Esophagus squamous epithelium (tissue), 5 donors: ENCODE measurements at regions not wholly inside any gene's neighbourhood (a gene's known extent, or its start where the extent isn't known, plus 50 kb on each side); places are given as distances from the start of the nearest gene placed in this dataset.

Source experiments
- DNase-seq: peaks from one replicate; lab custom pipeline; 2025; lab: John Stamatoyannopoulos, UW
- H3K27ac ChIP-seq, 4 donors: fragments of 200-600 bp; sonication (generic); one replicate each; pipeline ENCODE4 v1.5.1; 2016 to 2019; ENCODE audit warnings: mild to moderate bottlenecking in 1 of 4
- H3K27me3 ChIP-seq, 4 donors: fragments of 200-600 bp; sonication (generic); 1 replicate in 3 of 4; 2 replicates in 1 of 4; pipeline versions ENCODE4 v1.5.1 to v1.6.0; 2017 to 2021; ENCODE audit warnings: antibody characterized with exemption in 1 of 4
- H3K36me3 ChIP-seq, 3 donors: fragments of 200-600 bp; sonication (generic); one replicate each; pipeline ENCODE4 v1.5.1; 2016 to 2019
- H3K4me1 ChIP-seq, 3 donors: fragments of 200-600 bp; sonication (generic); one replicate each; pipeline ENCODE4 v1.5.1; 2017 to 2019
- H3K4me3 ChIP-seq, 4 donors: fragments of 200-600 bp; sonication (generic); 1 replicate in 3 of 4; 2 replicates in 1 of 4; pipeline ENCODE4 v1.5.1; 2016 to 2019; ENCODE audit warnings: mild to moderate bottlenecking in 2 of 4, moderate library complexity in 1 of 4
- H3K9me3 ChIP-seq, 3 donors: fragments of 200-600 bp; sonication (generic); one replicate each; pipeline ENCODE4 v1.5.1; 2016 to 2019
- CTCF ChIP-seq, 6 experiments: fragments of 450-650 bp in 4 of 6; fragments of 200-600 bp in 2 of 6; sonication (generic) in 2 of 6; IDR thresholded peaks; one replicate each; pipeline ENCODE4 v1.5.1; 2016 to 2019; ENCODE audit warnings: antibody characterized with exemption in 6 of 6, mild to moderate bottlenecking in 4 of 6, moderate library complexity in 4 of 6
- POLR2A ChIP-seq, 4 donors: fragments of 450-650 bp; IDR thresholded peaks; one replicate each; pipeline ENCODE4 v1.6.1; 2017; ENCODE audit warnings: antibody characterized with exemption in 4 of 4, mild to moderate bottlenecking in 4 of 4, moderate library complexity in 3 of 4
- WGBS, 2 donors: methylation state at CpG; one replicate each; pipeline ENCODE4 v1.1.5; 2018; 5-methylcytosine and 5-hydroxymethylcytosine counted together
- intact Hi-C: fragments of 100-400 bp; cut with DNase I; formaldehyde crosslinking; loops from one replicate; pipeline ENCODE4 v1.15.0; 2022
- donor health status: DM: yes; HTN: yes; CAD: no.

- Histone ChIP-seq H3K4me3 (no peak overlapping the region), H3K36me3 (no peaks in the 10 kb centered on the region), H3K4me1 (peaks cover 0 to 5% (median 0%) of the 10 kb centered on the region in 3 donors), H3K27ac (no peak overlapping the region), H3K27me3 (peaks cover 0 to 9% (median 0%) of the 10 kb centered on the region in 4 donors), H3K9me3 (no peaks in the 10 kb centered on the region)
- intact Hi-C loops, result no loop called here
- DNase-seq, result no peak
- 60 to 87% methylated on average over 2 of the region's 2 CpGs for WGBS, 2 donors
- TF ChIP-seq CTCF (IDR thresholded peaks at IDR 0.05) (no peak), POLR2A (IDR thresholded peaks at IDR 0.05) (no peak)
Measured at GRCh38 chr11:13127161-13127560, 118.0 kb downstream of the RASSF10 start.

GRCh38 chr11:13128354-13128753, 119.2 kb downstream of the RASSF10 start:
- Histone ChIP-seq H3K36me3 (no peaks in the 10 kb centered on the region), H3K4me3 (no peak overlapping the region), H3K9me3 (no peaks in the 10 kb centered on the region), H3K4me1 (peaks cover 0 to 4% (median 0%) of the 10 kb centered on the region in 3 donors), H3K27me3 (peaks cover 0 to 7% (median 0%) of the 10 kb centered on the region in 4 donors), H3K27ac (no peak overlapping the region)
- intact Hi-C loops, result no loop called here
- no peak for TF ChIP-seq POLR2A (IDR thresholded peaks at IDR 0.05)
- TF ChIP-seq CTCF (IDR thresholded peaks at IDR 0.05), result no peak
- WGBS, 2 donors, result 81 to 94% methylated on average over 4 of the region's 4 CpGs
- no peak for DNase-seq

- no peaks in the 10 kb centered on the region for H3K36me3 ChIP-seq
- H3K27ac ChIP-seq, result no peak overlapping the region
- TF ChIP-seq POLR2A (IDR thresholded peaks at IDR 0.05) (no peak), CTCF (IDR thresholded peaks at IDR 0.05) (no peak)
- intact Hi-C loops, result no loop called here
- H3K9me3 ChIP-seq, result no peaks in the 10 kb centered on the region
- no peaks in the 10 kb centered on the region for H3K4me1 ChIP-seq
- DNase-seq, result no peak
- no peak overlapping the region for H3K4me3 ChIP-seq
- 79 to 90% methylated on average over 3 of the region's 3 CpGs for WGBS, 2 donors
- H3K27me3 ChIP-seq, result no peaks in the 10 kb centered on the region
Measured at GRCh38 chr11:13134066-13134465, 125.0 kb downstream of the RASSF10 start.

- WGBS, 2 donors, result 68 to 93% methylated on average over 2 of the region's 2 CpGs
- intact Hi-C loops, result no loop called here
- Histone ChIP-seq H3K4me3 (no peak overlapping the region), H3K27ac (no peak overlapping the region), H3K4me1 (peaks cover 0 to under 1% (median 0%) of the 10 kb centered on the region in 3 donors), H3K27me3 (no peaks in the 10 kb centered on the region), H3K36me3 (no peaks in the 10 kb centered on the region), H3K9me3 (no peaks in the 10 kb centered on the region)
- DNase-seq, result no peak
- TF ChIP-seq CTCF (IDR thresholded peaks at IDR 0.05) (no peak), POLR2A (IDR thresholded peaks at IDR 0.05) (no peak)
Measured at GRCh38 chr11:13134886-13135285, 125.8 kb downstream of the RASSF10 start.

GRCh38 chr11:13135385-13136271, 126.5 kb downstream of the RASSF10 start:
- Histone ChIP-seq H3K4me1 (peaks cover 0 to 8% (median 3%) of the 10 kb centered on the region in 3 donors), H3K27ac (no peak overlapping the region), H3K9me3 (no peaks in the 10 kb centered on the region), H3K36me3 (no peaks in the 10 kb centered on the region), H3K4me3 (no peak overlapping the region), H3K27me3 (no peaks in the 10 kb centered on the region)
- DNase-seq, result no peak
- TF ChIP-seq POLR2A (IDR thresholded peaks at IDR 0.05) (no peak), CTCF (IDR thresholded peaks at IDR 0.05) (no peak)
- intact Hi-C loops, result no loop called here
- 35 to 59% methylated on average over 3 of the region's 3 CpGs for WGBS, 2 donors
